WTC11 (cell line): ENCODE measurements at regions not wholly inside any gene's neighbourhood (a gene's known extent, or its start where the extent isn't known, plus 50 kb on each side); places are given as distances from the start of the nearest gene placed in this dataset.

ENCODE experiments used
- ATF6 ChIP-seq: sonication (generic); formaldehyde crosslinking; IDR thresholded peaks from 2 replicates; pipeline ENCODE4 v1.8.1; 2023; ENCODE audit warnings: mild to moderate bottlenecking, missing genetic modification reagents
- CDX4 ChIP-seq: fragments of 250-450 bp; sonication (Bioruptor Pico); IDR thresholded peaks from 2 replicates; pipeline ENCODE4 v1.9.0; 2021; ENCODE audit warnings: moderate library complexity, mild to moderate bottlenecking, inconsistent platforms, borderline replicate concordance
- CTCF ChIP-seq: fragments of 200-600 bp; IDR thresholded peaks from 2 replicates; pipeline ENCODE4 v1.8.0; 2022; ENCODE audit warnings: antibody characterized with exemption
- ESRRA ChIP-seq: sonication (generic); formaldehyde crosslinking; IDR thresholded peaks from 2 replicates; pipeline ENCODE4 v1.8.1; 2022; ENCODE audit warnings: mild to moderate bottlenecking, missing genetic modification reagents, borderline replicate concordance
- FOXP4 ChIP-seq: sonication (generic); formaldehyde crosslinking; IDR thresholded peaks from 2 replicates; pipeline ENCODE4 v1.8.0; 2022; ENCODE audit warnings: mild to moderate bottlenecking, missing genetic modification reagents
- HMGXB4 ChIP-seq: sonication (generic); formaldehyde crosslinking; IDR thresholded peaks from 2 replicates; pipeline ENCODE4 v1.8.1; 2023; ENCODE audit warnings: mild to moderate bottlenecking, moderate library complexity, missing genetic modification reagents
- RELA ChIP-seq: sonication (generic); formaldehyde crosslinking; IDR thresholded peaks from 2 replicates; pipeline ENCODE4 v1.8.1; 2022; ENCODE audit warnings: missing genetic modification reagents, mild to moderate bottlenecking, borderline replicate concordance
- USF2 ChIP-seq: sonication (generic); formaldehyde crosslinking; IDR thresholded peaks from 2 replicates; pipeline ENCODE4 v1.8.1; 2023; ENCODE audit warnings: mild to moderate bottlenecking, missing genetic modification reagents, moderate library complexity

- TF ChIP-seq CTCF (no peak), HMGXB4 (CRISPR knock-in tag) (no peak), ATF6 (CRISPR knock-in tag) (no peak), FOXP4 (CRISPR knock-in tag) (no peak), USF2 (CRISPR knock-in tag) (no peak), CDX4 (CRISPR knock-in tag) (no peak), RELA (CRISPR knock-in tag) (no peak), ESRRA (CRISPR knock-in tag) (no peak)
These were observed 368.9 kb downstream of the DDX10 start for GRCh38 chr11:109033627-109034338.
